Adrenal gland (tissue), 9 donors: ENCODE measurements at regions not wholly inside any gene's neighbourhood (a gene's known extent, or its start where the extent isn't known, plus 50 kb on each side); places are given as distances from the start of the nearest gene placed in this dataset.

Experiments
- DNase-seq, 7 donors: peaks; one replicate each; pipeline ENCODE4 v3.0.0-alpha.2; 2019 to 2020
- H3K27ac ChIP-seq, 5 donors: fragments of 200-600 bp; sonication (generic) in 4 of 5; 1 replicate in 3 of 5; 2 replicates in 2 of 5; pipeline versions ENCODE4 v1.5.1 to v1.8.0; 2016 to 2020; ENCODE audit warnings: mild to moderate bottlenecking in 1 of 5
- H3K27me3 ChIP-seq: fragments of 200-600 bp; 2 replicates; pipeline ENCODE4 v1.8.0; 2021
- H3K36me3 ChIP-seq, 2 donors: fragments of 200-600 bp; replicated peaks in 1 of 2; 1 replicate in 1 of 2; 2 replicates in 1 of 2; pipeline versions ENCODE4 v1.5.1 to v1.8.0; 2018 to 2022
- H3K4me1 ChIP-seq, 2 donors: fragments of 200-600 bp; replicated peaks in 1 of 2; 1 replicate in 1 of 2; 2 replicates in 1 of 2; pipeline versions ENCODE4 v1.5.1 to v1.8.0; 2018 to 2021
- H3K4me3 ChIP-seq, 4 donors: fragments of 200-600 bp; sonication (generic) in 3 of 4; one replicate each; pipeline ENCODE4 v1.5.1; 2016 to 2018
- H3K9me3 ChIP-seq, 3 donors: fragments of 200-600 bp; sonication (generic) in 1 of 3; replicated peaks in 1 of 3; 1 replicate in 2 of 3; 2 replicates in 1 of 3; pipeline versions ENCODE4 v1.5.1 to v1.8.0; 2016 to 2021
- POLR2A ChIP-seq, 2 donors: fragments of 450-650 bp; IDR thresholded peaks; one replicate each; pipeline ENCODE4 v1.6.1; 2017; ENCODE audit warnings: antibody characterized with exemption in 2 of 2, mild to moderate bottlenecking in 2 of 2, moderate library complexity in 1 of 2
- WGBS, 4 donors: extraction: QIAGEN DNeasy Blood & Tissue Kit in 2 of 4; methylation state at CpG; one replicate each; pipeline versions ENCODE4 v1.1.5 to v1.1.7; 2013 to 2017; 5-methylcytosine and 5-hydroxymethylcytosine counted together
- intact Hi-C, 2 donors: fragments of 100-400 bp; cut with DNase I; formaldehyde crosslinking; loops; one replicate each; pipeline versions ENCODE4 v1.14.1 to v1.15.0; 2022 to 2023
- TF ChIP-seq, protein P1 (sequence below), 6 experiments: fragments of 450-650 bp in 4 of 6; fragments of 200-600 bp in 2 of 6; sonication (generic) in 1 of 6; IDR thresholded peaks; 1 replicate in 5 of 6; 2 replicates in 1 of 6; pipeline versions ENCODE4 v1.5.1 to v1.8.0; 2016 to 2021; ENCODE audit warnings: antibody characterized with exemption in 6 of 6, mild to moderate bottlenecking in 2 of 6, moderate library complexity in 1 of 6
- donor health status: healthy with polysubstance abuse.
- donor health status: Bipolar disorder and iron deficiency.
- donor health status: DM: yes; HTN: yes; CAD: no.
- donor health status: DM: no; HTN: no; CAD: no.
- donor health status: DM: no; HTN: no; CAD: no.

- no peak overlapping the region for H3K4me3 ChIP-seq
These were observed 296.1 kb upstream of the FOXQ1 start for GRCh38 chr6:1015825-1016224.

DNA sequence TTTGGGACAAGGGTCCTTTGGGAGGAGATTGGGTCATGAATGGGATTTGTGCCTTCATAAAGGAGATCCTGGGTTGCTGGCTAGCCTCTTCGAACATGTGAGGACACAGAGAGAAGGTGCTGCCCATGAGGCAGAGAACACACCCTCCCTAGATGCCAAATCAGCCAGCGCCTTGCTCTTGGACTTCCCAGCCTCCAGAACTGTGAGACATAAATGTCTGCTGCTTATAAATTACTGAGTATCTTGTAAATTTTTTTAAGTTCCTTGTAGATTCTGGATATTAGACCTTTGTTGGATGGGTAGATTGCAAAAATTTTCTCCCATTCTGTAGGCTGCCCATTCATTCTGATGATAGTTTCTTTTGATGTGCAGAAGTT lies 297.5 kb upstream of the FOXQ1 start:
- no peaks in the 10 kb centered on the region for H3K36me3 ChIP-seq
- no peaks in the 10 kb centered on the region for H3K9me3 ChIP-seq
- H3K4me3 ChIP-seq, result no peak overlapping the region
- DNase-seq, result no peak
- no peaks in the 10 kb centered on the region for H3K27me3 ChIP-seq
- TF ChIP-seq POLR2A (IDR thresholded peaks at IDR 0.05), result no peak
- TF ChIP-seq, protein P1, sequence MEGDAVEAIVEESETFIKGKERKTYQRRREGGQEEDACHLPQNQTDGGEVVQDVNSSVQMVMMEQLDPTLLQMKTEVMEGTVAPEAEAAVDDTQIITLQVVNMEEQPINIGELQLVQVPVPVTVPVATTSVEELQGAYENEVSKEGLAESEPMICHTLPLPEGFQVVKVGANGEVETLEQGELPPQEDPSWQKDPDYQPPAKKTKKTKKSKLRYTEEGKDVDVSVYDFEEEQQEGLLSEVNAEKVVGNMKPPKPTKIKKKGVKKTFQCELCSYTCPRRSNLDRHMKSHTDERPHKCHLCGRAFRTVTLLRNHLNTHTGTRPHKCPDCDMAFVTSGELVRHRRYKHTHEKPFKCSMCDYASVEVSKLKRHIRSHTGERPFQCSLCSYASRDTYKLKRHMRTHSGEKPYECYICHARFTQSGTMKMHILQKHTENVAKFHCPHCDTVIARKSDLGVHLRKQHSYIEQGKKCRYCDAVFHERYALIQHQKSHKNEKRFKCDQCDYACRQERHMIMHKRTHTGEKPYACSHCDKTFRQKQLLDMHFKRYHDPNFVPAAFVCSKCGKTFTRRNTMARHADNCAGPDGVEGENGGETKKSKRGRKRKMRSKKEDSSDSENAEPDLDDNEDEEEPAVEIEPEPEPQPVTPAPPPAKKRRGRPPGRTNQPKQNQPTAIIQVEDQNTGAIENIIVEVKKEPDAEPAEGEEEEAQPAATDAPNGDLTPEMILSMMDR (IDR thresholded peaks at IDR 0.05), result no peak
- WGBS, 4 donors, result 39 to 44% (median 41%) methylated on average over 2 of the region's 2 CpGs
- no peaks in the 10 kb centered on the region for H3K4me1 ChIP-seq
- intact Hi-C loops, result no loop called here
- no peak overlapping the region for H3K27ac ChIP-seq

More at GRCh38 chr6:1015825-1016224, 296.1 kb upstream of the FOXQ1 start:
- Histone ChIP-seq H3K27me3 (peaks cover 4% of the 10 kb centered on the region), H3K4me1 (no peaks in the 10 kb centered on the region), H3K27ac (no peak overlapping the region), H3K9me3 (no peaks in the 10 kb centered on the region), H3K36me3 (no peaks in the 10 kb centered on the region)
- no peak for TF ChIP-seq POLR2A (IDR thresholded peaks at IDR 0.05)
- TF ChIP-seq, protein P1 (IDR thresholded peaks at IDR 0.05), result no peak
- DNase-seq, result no peak
- intact Hi-C loops, result no loop called here

DNA sequence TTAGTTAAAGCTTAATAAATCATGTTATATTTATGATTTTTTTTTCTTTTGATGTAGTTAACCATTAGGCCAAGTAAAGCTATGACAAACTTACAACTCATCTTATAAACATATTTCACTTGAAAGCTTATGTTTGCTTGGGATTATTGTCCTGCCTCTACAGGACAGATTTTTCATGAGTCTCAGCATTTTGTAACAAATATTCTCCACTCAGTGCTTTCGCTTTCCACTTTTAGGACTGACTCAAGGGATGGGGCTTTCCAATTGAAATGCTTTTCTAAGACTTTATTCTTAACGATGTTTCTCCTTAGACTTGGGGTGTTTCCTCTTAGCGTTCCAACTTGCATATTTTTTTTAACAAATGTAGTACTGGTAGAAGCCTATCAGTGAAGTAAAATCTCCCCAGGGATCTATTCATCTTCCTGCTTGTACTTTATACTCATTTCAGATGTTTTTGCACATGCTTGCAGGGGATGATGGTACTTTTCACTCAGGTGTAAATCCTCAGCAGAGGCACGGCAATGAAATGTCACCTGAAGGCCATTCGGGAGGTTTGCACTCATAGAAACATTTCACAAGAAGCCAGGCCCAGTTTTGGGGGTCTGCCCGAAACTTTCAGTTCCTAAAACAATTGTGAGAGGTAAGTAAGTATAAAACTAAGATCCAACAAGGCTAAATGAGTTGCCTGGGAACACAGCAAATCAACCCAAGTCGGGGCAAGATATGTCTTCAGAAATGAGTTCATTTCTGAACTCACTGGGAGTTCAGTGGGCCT lies 298.1 kb upstream of the FOXQ1 start:
- no peaks in the 10 kb centered on the region for H3K4me1 ChIP-seq
- intact Hi-C loops, result no loop called here
- WGBS, 4 donors, result 70 to 77% (median 75%) methylated on average over 7 of the region's 7 CpGs
- no peaks in the 10 kb centered on the region for H3K27me3 ChIP-seq
- TF ChIP-seq, protein P1 (IDR thresholded peaks at IDR 0.05), result no peak
- TF ChIP-seq POLR2A (IDR thresholded peaks at IDR 0.05), result no peak
- no peak for DNase-seq
- no peak overlapping the region for H3K27ac ChIP-seq
- no peaks in the 10 kb centered on the region for H3K36me3 ChIP-seq
- H3K9me3 ChIP-seq, result no peaks in the 10 kb centered on the region
- H3K4me3 ChIP-seq, result no peak overlapping the region

DNA sequence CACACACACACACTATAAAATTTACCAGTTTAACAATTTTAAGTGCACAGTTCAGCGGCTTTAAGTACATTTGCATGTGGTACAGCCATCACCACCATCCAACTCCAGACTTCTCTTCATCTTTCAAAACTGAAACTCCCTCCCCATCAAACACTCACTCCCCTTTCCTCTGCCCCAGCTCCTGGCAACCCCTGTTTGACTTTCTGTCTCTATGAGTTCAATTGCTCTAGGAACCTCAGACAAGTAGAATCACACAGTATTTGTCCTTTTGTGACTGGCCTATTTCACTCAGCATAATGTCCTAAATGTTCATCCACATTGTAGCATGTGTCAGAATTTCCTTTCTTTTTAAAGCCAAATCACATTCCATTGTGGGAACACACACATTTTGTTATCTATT lies 302.8 kb upstream of the FOXQ1 start:
- no peaks in the 10 kb centered on the region for H3K4me1 ChIP-seq
- intact Hi-C loops, result no loop called here
- H3K27me3 ChIP-seq, result no peaks in the 10 kb centered on the region
- no peak for TF ChIP-seq POLR2A (IDR thresholded peaks at IDR 0.05)
- TF ChIP-seq, protein P1 (IDR thresholded peaks at IDR 0.05), result no peak
- no peaks in the 10 kb centered on the region for H3K36me3 ChIP-seq
- H3K4me3 ChIP-seq, result no peak overlapping the region
- no peaks in the 10 kb centered on the region for H3K9me3 ChIP-seq
- DNase-seq, result no peak
- 90 to 100% (median 94%) methylated on average over 1 of the region's 1 CpG for WGBS, 4 donors
- no peak overlapping the region for H3K27ac ChIP-seq
